ENCODE measurements at regions not wholly inside any gene's neighbourhood (a gene's known extent, or its start where the extent isn't known, plus 50 kb on each side); places are given as distances from the start of the nearest gene placed in this dataset.

- TF ChIP-seq, protein P1, sequence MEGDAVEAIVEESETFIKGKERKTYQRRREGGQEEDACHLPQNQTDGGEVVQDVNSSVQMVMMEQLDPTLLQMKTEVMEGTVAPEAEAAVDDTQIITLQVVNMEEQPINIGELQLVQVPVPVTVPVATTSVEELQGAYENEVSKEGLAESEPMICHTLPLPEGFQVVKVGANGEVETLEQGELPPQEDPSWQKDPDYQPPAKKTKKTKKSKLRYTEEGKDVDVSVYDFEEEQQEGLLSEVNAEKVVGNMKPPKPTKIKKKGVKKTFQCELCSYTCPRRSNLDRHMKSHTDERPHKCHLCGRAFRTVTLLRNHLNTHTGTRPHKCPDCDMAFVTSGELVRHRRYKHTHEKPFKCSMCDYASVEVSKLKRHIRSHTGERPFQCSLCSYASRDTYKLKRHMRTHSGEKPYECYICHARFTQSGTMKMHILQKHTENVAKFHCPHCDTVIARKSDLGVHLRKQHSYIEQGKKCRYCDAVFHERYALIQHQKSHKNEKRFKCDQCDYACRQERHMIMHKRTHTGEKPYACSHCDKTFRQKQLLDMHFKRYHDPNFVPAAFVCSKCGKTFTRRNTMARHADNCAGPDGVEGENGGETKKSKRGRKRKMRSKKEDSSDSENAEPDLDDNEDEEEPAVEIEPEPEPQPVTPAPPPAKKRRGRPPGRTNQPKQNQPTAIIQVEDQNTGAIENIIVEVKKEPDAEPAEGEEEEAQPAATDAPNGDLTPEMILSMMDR (IDR thresholded peaks at IDR 0.05), result no peak
Measured at GRCh38 chr6:104017410-104018381, 842.0 kb downstream of the HACE1 start.

DNA sequence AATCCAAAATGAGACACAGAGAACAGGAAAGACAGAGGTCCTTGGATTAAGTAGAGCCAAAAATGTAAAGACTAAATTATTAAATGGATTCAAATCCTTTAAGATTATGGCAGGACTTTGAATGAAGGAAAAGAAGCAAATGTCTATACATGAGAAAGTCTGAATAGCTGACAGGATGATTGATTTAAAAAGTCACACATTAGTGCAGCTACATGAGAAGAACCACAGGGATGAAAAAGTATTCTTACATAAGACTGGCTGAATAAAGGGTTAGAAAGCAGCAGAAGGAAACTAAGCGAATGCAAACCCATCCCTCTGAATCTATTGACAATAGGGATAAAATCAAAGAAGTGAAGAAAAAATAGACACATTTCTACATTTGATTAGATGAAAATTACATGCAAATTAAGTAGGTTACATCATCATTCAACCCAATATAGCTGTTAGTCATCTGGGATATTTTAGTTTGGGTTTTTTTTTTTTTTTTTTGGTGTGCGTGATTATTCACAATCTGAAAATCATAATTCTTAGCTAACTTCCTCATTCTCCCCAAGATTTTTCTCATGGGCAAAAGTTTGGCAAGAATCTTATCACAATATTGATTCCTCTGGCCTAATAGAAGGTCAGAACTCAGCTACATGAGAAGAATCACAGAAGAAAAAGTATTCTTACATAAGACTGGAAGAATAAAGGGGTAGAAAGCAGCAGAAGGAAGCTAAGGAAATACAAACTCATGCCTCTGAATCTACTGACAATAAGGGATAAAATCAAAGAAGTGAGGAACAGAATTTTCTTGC lies 845.4 kb downstream of the HACE1 start:
- TF ChIP-seq, protein P1 (IDR thresholded peaks at IDR 0.05), result no peak

DNA sequence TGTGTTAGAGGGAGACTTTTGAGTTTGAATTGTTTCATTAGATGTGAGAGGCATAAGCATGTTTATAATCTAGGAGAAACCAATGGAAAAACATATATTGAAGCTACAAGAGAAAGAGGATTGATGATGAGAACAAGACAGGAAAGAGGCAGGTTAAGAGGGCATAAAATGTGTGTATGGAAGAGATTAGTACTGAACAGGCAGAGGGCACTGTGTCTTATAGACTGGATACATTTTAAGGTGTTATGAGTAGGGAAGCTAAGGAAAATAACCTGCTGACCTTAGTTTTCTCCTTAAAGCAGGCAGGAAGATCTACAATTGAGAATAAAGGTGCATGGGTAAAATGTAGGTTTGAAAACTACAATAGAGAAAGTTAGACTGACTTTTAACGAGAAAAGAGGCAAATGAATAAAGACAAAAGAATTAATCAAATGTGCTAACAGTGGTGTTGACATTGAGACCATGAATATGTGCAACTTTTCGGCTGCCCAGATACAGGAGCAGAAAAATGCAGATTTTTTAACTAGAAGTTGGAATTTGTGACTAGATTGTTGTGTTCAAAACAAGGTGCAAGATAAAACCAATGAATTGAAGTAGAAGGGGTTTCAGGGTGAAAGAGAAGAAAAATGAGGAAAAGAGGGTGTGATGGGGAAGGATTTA lies 846.3 kb downstream of the HACE1 start:
- TF ChIP-seq, protein P1 (IDR thresholded peaks at IDR 0.05), result no peak

DNA sequence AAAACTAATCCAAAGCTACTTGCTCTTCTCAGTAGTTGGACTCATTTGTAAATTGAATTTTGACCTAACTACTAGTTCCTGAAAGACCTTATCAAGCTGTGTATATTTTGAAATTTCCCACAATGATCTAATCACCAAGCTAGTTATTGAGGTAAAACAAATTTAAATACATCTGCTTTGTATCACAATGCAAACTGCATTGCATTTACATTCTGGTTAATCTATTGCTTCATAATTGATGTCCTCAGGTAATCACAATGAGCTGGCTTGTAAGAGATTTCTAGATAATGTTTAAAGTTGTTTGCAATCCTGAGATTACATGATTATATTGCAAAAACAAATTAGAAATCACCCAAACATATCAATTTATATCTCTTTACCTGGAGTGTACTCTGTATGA lies 848.8 kb downstream of the HACE1 start:
- TF ChIP-seq, protein P1 (IDR thresholded peaks at IDR 0.05), result no peak

DNA sequence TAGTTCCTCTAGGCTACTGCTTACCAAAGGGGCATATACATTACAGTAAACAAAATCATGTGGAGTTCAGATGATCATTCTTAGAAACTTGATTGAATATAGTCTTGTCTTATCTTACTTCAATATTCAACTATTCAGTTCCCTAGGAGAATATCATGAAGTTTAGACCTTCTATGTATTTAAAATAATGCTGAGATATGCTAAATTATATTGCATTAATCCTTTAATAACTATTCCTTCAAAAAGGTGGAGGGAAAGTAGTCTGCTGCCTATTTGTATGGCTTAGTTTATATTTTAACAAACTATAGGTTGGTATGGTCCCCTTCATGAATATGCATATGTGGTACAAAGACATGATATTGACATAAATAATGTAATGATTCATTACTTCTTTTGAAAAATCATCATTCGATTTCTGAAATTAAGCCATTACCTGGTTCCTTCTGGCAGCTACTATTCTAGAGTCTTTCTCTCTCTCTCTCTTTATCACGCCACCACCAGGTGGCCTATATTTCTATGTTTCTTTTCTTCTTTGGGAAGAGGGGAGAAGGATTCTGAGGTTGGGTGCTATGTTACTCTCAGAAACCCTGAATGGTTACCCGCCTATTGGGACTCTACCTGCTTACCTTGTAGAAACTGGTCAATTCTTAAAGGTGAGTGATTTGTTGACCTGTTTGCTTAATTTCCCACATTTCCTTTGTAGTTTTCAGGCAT lies 855.8 kb downstream of the HACE1 start:
- TF ChIP-seq, protein P1 (IDR thresholded peaks at IDR 0.05), result peak; percentile 30

- TF ChIP-seq, protein P1 (IDR thresholded peaks at IDR 0.05), result no peak
Measured at GRCh38 chr6:103995571-103995970, 864.1 kb downstream of the HACE1 start.

- TF ChIP-seq, protein P1 (IDR thresholded peaks at IDR 0.05), result no peak
Measured at GRCh38 chr6:103983860-103984259, 875.9 kb downstream of the HACE1 start.
